Superior temporal gyrus (tissue), 1 donor: ENCODE measurements at regions not wholly inside any gene's neighbourhood (a gene's known extent, or its start where the extent isn't known, plus 50 kb on each side); places are given as distances from the start of the nearest gene placed in this dataset.

ENCODE experiments used
- DNase-seq: peaks from one replicate; pipeline ENCODE4 v3.0.0-alpha.2; 2016; ENCODE audit errors: extremely low spot score

- DNase-seq: no peak
Observed at GRCh38 chrX:42151808-42152207, 228.5 kb upstream of the CASK start.

- DNase-seq: no peak
Observed at GRCh38 chrX:42149765-42150164, 226.4 kb upstream of the CASK start.

GRCh38 chrX:42149281-42149680, 225.9 kb upstream of the CASK start:
- DNase-seq: no peak

GRCh38 chrX:42143866-42144592, 220.7 kb upstream of the CASK start:
- no peak for DNase-seq

- DNase-seq: no peak
Observed at GRCh38 chrX:42140320-42140719, 217.0 kb upstream of the CASK start.

GRCh38 chrX:42135583-42136228, 212.4 kb upstream of the CASK start:
- no peak for DNase-seq

GRCh38 chrX:42131856-42132255, 208.5 kb upstream of the CASK start:
- no peak for DNase-seq

- no peak for DNase-seq
Observed at GRCh38 chrX:42129022-42129940, 205.9 kb upstream of the CASK start.

GRCh38 chrX:42128587-42128986, 205.2 kb upstream of the CASK start:
- no peak for DNase-seq

- no peak for DNase-seq
Observed at GRCh38 chrX:42128020-42128419, 204.7 kb upstream of the CASK start.

- no peak for DNase-seq
Observed at GRCh38 chrX:42127563-42127962, 204.2 kb upstream of the CASK start.

GRCh38 chrX:42123369-42123768, 200.0 kb upstream of the CASK start:
- no peak for DNase-seq

GRCh38 chrX:42119076-42119475, 195.7 kb upstream of the CASK start:
- no peak for DNase-seq

GRCh38 chrX:42117318-42117717, 194.0 kb upstream of the CASK start:
- DNase-seq: no peak

- DNase-seq: no peak
Observed at GRCh38 chrX:42109428-42109827, 186.1 kb upstream of the CASK start.

- no peak for DNase-seq
Observed at GRCh38 chrX:42107495-42108488, 184.4 kb upstream of the CASK start.

- DNase-seq: no peak
Observed at GRCh38 chrX:42106556-42106955, 183.2 kb upstream of the CASK start.

- no peak for DNase-seq
Observed at GRCh38 chrX:42102586-42103282, 179.4 kb upstream of the CASK start.

- no peak for DNase-seq
Observed at GRCh38 chrX:42098900-42099299, 175.5 kb upstream of the CASK start.

- no peak for DNase-seq
Observed at GRCh38 chrX:42097486-42097885, 174.1 kb upstream of the CASK start.
